SK-MEL-5 (cell line): ENCODE measurements at regions not wholly inside any gene's neighbourhood (a gene's known extent, or its start where the extent isn't known, plus 50 kb on each side); places are given as distances from the start of the nearest gene placed in this dataset.

ENCODE experiments used
- DNase-seq: peaks from one replicate; pipeline ENCODE4 v3.0.0-alpha.2; 2016; ENCODE audit warnings: low read depth, low spot score
- in situ Hi-C: cut with HindIII; loops from 2 replicates; pipeline ENCODE4 v1.10.0; 2016; ENCODE audit warnings: low sequenced_read_pairs, high pct_unique_total_duplicates, low pct_unique_long_range_greater_than_20kb

- no peak for DNase-seq
- in situ Hi-C loops = no loop called here
These were observed 78.4 kb upstream of the UNC5B start for GRCh38 chr10:71133710-71134686.

DNA sequence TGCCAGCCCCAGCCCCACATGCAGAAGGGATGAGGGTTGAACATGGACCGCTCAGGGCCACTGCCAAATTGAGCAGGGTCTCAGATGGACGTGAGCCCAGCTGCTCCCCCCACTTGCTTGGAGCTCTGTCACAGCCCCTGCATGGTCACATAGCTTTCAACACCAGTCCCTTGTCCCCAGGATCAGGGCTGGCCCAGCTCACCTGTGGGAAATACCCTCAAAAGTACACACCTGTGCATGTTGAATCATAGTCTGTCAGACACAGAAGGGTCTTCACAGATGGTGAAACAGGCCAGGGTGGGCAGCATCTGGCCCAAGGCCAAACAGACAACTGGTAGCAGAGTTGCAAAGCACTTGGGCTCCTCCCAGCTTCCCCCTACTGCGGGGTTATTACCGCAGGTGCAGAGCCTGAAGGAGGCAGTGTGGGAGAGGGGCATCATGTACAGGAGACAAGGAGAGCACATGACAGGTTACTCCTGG, 77.6 kb upstream of the UNC5B start:
- in situ Hi-C loops = no loop called here

GRCh38 chr10:71135236-71135635, 77.1 kb upstream of the UNC5B start:
- in situ Hi-C loops = no loop called here
- DNase-seq = no peak

More for the DNA sequence above, 77.6 kb upstream of the UNC5B start:
- no peak for DNase-seq

DNA sequence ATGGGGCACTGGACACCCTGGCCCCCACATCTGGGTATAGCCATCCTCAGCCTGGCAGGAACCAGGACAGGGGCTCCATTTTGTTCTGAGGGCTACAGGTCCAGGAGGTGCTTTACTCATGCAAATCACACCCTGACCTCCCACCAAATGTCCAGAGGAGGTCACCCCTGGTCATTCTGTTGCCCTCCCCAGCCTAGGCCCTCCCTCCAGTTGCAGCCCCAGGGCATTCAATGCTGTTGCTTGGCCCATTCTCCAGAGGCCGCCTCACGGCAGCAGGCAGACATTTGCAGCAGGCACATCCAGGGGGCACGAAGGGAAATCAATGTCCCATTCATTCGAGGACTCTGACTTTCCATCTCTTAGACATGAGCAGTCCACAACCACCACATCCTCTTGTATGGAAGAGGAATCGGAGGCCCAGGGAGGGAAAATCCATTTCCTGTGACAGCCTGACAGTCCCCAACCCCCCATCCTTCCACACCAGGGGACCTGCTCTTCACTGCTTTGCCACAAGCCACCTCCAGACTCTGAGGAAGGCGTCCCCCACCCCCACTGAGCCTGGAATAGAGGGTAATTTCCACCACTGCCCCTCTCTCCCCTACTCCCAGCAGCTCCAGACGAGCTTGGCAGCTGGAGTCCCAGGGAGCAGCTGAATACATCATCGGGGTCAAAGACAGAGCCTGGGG, 76.2 kb upstream of the UNC5B start:
- in situ Hi-C loops = no loop called here
- no peak for DNase-seq

DNA sequence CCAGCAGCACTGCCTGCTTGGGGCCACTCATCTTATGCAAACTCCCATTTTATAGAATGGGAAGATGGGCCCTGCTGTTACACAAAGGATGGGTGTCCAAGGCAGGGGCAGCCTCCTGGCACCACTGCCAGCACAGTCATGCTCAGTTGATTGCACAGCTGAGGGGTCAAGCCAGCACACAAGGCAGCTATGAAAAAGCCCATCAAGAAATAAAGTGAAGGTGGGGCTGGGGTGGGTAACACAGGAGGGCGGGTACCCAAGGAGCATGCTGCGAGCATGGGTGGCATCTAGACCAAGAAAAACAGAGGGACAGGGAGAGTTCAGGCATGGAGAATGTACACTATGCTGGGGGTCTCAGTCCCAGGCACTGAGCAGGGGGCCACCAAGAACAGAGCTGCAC, 74.7 kb upstream of the UNC5B start:
- in situ Hi-C loops = no loop called here
- DNase-seq = no peak

GRCh38 chr10:71138166-71138830, 74.1 kb upstream of the UNC5B start:
- no peak for DNase-seq
- in situ Hi-C loops = no loop called here

DNA sequence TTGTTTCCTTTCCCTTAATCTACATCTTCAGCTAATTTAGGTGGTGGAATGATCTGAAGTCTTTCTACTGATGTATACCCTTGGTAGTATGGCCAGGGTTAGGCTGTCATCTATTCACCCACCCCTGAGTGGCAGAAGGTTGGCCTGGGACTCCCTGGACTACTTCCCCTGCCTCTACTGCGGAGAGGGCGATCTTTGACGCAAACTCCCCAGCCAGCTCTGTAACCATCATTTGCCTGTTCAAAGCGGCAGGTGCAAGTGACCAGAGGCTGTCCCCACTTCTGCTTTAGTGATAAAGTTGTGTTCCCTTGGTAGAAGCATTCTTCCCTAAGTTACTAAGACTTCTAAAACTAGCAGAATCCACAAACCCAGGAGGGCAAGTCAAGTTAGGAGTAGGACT, 70.8 kb upstream of the UNC5B start:
- in situ Hi-C loops = no loop called here
- no peak for DNase-seq

GRCh38 chr10:71143170-71143569, 69.2 kb upstream of the UNC5B start:
- DNase-seq = no peak
- in situ Hi-C loops = no loop called here

DNA sequence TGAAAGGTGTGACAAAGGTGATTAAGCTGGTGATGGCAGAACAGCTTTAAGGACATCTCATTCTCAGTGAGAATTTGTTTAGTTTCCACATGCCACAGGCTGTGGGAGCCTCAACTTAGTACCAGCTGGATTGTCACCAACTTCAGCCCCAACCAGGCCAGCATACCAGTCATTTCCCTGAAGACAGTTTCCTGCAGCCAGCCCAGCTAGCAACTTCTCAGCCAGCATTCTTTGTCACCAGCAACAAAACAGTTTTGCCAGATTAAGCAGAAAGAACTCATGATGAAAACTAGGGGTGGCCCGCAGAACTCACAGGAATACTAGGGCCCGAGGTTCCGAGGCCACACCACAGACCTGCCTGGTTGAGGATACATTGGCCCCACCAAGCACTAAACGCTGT, 68.8 kb upstream of the UNC5B start:
- in situ Hi-C loops = no loop called here
- DNase-seq = no peak

DNA sequence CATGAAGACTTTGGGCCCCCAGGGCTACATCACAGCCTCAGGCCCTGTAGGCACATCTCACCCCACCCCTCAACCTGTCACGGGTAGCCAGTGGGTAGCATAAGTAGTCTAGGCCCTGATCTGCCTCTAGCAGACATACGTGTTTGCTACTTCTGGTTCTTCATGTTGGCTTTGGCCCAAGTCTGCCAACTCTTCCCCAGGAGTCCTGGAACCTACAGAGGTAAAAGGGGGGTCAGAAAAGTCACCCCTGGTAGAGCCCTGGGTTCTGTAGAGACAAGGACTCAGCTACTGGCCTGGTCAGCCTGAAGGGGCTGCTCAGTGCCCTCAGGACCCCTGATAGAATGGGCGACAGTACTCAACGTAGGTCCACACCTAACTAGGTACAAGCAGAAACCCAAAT, 67.5 kb upstream of the UNC5B start:
- DNase-seq = no peak
- in situ Hi-C loops = no loop called here

DNA sequence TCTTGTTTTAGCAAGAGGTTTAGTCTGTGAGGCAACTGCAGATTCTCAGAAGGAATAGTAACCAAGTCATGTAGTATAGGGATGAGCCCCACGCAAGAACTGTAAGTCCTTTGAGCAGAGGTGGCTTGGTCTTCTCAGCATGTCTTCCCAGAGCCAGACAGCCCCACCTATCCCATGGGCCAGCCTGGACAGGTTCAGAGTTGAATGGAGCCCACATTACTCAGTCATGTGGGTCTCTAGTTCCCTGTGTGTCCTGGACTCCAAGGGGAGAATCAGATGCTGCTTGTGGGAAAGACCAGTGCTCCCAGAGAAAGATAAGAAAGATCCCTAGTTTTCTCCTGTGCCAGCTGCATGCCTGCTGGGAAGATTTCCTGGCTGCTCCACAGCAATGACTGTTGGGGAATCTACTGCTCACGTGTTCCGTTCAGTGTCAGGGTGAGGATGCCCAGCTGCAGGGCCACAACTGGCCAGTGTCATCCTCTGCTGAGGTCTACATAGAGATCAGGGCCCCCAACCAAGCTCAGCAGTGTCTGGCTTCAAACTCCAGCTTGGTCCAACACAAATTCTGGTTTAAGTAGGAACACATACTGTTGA, 66.9 kb upstream of the UNC5B start:
- DNase-seq = no peak
- in situ Hi-C loops = no loop called here

- DNase-seq = no peak
These were observed 61.6 kb upstream of the UNC5B start for GRCh38 chr10:71150796-71151195.

GRCh38 chr10:71152043-71152442, 60.3 kb upstream of the UNC5B start:
- DNase-seq = no peak
- in situ Hi-C loops = no loop called here

More at GRCh38 chr10:71150796-71151195, 61.6 kb upstream of the UNC5B start:
- in situ Hi-C loops = no loop called here

- in situ Hi-C loops = no loop called here
- DNase-seq = no peak
These were observed 55.9 kb upstream of the UNC5B start for GRCh38 chr10:71156436-71156835.

- in situ Hi-C loops = no loop called here
- no peak for DNase-seq
These were observed 54.9 kb upstream of the UNC5B start for GRCh38 chr10:71157435-71157834.

GRCh38 chr10:71158251-71158650, 54.1 kb upstream of the UNC5B start:
- DNase-seq = no peak
- in situ Hi-C loops = no loop called here

- in situ Hi-C loops = no loop called here
These were observed 53.5 kb upstream of the UNC5B start for GRCh38 chr10:71158902-71159301.

DNA sequence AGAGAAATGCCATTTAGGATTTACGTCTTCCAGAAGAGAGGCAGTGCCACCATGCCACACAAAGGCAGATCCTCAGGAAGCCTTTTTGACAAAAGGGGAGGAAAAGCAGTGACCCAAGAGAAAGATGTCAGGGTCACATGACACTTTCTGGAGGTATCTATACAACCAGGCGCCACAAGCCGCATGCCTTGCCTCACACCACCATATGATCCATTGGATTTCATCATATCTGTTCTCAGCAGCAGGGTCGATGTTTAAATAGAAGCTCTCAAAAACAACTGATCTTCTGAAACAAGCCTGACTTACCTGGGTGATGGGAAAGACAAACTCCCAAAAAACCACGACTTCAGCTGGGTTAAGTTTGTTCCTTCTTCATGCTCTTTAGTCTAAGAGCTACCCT, 52.5 kb upstream of the UNC5B start:
- in situ Hi-C loops = no loop called here
- DNase-seq = no peak

More at GRCh38 chr10:71158902-71159301, 53.5 kb upstream of the UNC5B start:
- DNase-seq = no peak
